Gastroesophageal sphincter (tissue), 4 donors: ENCODE measurements at regions not wholly inside any gene's neighbourhood (a gene's known extent, or its start where the extent isn't known, plus 50 kb on each side); places are given as distances from the start of the nearest gene placed in this dataset.

ENCODE experiments used
- ATAC-seq: fragments of 150-250 bp; one replicate; pipeline ENCODE4 v1.9.1; 2016; ENCODE audit warnings: mild to moderate bottlenecking, moderate library complexity
- H3K27ac ChIP-seq, 4 donors: fragments of 200-600 bp; sonication (generic) in 3 of 4; 1 replicate in 3 of 4; 2 replicates in 1 of 4; pipeline ENCODE4 v1.5.1; 2016 to 2019
- H3K27me3 ChIP-seq: fragments of 200-600 bp; sonication (generic); one replicate; pipeline ENCODE4 v1.5.1; 2019
- H3K36me3 ChIP-seq, 2 donors: fragments of 200-600 bp; sonication (generic); one replicate each; pipeline ENCODE4 v1.5.1; 2019; ENCODE audit warnings: control low read depth in 1 of 2
- H3K4me1 ChIP-seq, 3 donors: fragments of 200-600 bp; sonication (generic); 1 replicate in 2 of 3; 2 replicates in 1 of 3; pipeline ENCODE4 v1.5.1; 2016 to 2019; ENCODE audit warnings: control low read depth in 2 of 3
- H3K4me3 ChIP-seq, 2 donors: fragments of 200-600 bp; sonication (generic); one replicate each; pipeline ENCODE4 v1.5.1; 2019; ENCODE audit warnings: mild to moderate bottlenecking in 1 of 2, moderate library complexity in 1 of 2
- H3K9me3 ChIP-seq, 3 donors: fragments of 200-600 bp; sonication (generic); one replicate each; pipeline ENCODE4 v1.5.1; 2017 to 2019; ENCODE audit warnings: control low read depth in 2 of 3
- CTCF ChIP-seq, 4 experiments: fragments of 200-600 bp in 2 of 4; fragments of 450-650 bp in 2 of 4; sonication (generic) in 1 of 4; IDR thresholded peaks; one replicate each; pipeline ENCODE4 v1.5.1; 2017 to 2019; ENCODE audit warnings: antibody characterized with exemption in 4 of 4, mild to moderate bottlenecking in 2 of 4, moderate library complexity in 2 of 4
- EP300 ChIP-seq: sonication (generic); formaldehyde crosslinking; IDR thresholded peaks from one replicate; pipeline ENCODE4 v1.6.1; 2017; ENCODE audit warnings: antibody characterized with exemption, mild to moderate bottlenecking
- POLR2A ChIP-seq, 2 donors: fragments of 450-650 bp; IDR thresholded peaks; one replicate each; pipeline ENCODE4 v1.6.1; 2017; ENCODE audit warnings: antibody characterized with exemption in 2 of 2, mild to moderate bottlenecking in 2 of 2, moderate library complexity in 1 of 2
- POLR2AphosphoS5 ChIP-seq: sonication (generic); formaldehyde crosslinking; IDR thresholded peaks from one replicate; pipeline ENCODE4 v1.6.1; 2017; ENCODE audit warnings: antibody characterized with exemption
- WGBS, 2 donors: methylation state at CpG; one replicate each; pipeline ENCODE4 v1.1.5; 2018; ENCODE audit warnings: low coverage in 1 of 2; 5-methylcytosine and 5-hydroxymethylcytosine counted together

- Histone ChIP-seq H3K27ac (no peak overlapping the region), H3K36me3 (no peaks in the 10 kb centered on the region), H3K9me3 (peaks cover 0 to 7% (median 0%) of the 10 kb centered on the region in 3 donors), H3K27me3 (no peaks in the 10 kb centered on the region), H3K4me1 (no peaks in the 10 kb centered on the region), H3K4me3 (no peak overlapping the region)
- WGBS, 2 donors: 95 to 97% methylated on average over 3 of the region's 3 CpGs
- ATAC-seq: no peak
- TF ChIP-seq POLR2A (IDR thresholded peaks at IDR 0.05) (no peak), EP300 (no peak), POLR2AphosphoS5 (no peak)
These were observed 164.5 kb downstream of the LPIN1 start for GRCh38 chr2:11910971-11911370.

GRCh38 chr2:11912980-11913379 is 166.5 kb downstream of the LPIN1 start:
- Histone ChIP-seq H3K36me3 (no peaks in the 10 kb centered on the region), H3K4me1 (no peaks in the 10 kb centered on the region), H3K9me3 (no peaks in the 10 kb centered on the region), H3K27ac (no peak overlapping the region), H3K27me3 (no peaks in the 10 kb centered on the region), H3K4me3 (no peak overlapping the region)
- ATAC-seq: no peak
- 100% methylated on average over 1 of the region's 1 CpG; no CpG with 5 or more reads in 1 of the 2 donors for WGBS, 2 donors
- TF ChIP-seq CTCF (IDR thresholded peaks at IDR 0.05) (no peak), POLR2AphosphoS5 (no peak), POLR2A (IDR thresholded peaks at IDR 0.05) (no peak), EP300 (no peak)

- H3K4me1 ChIP-seq: no peaks in the 10 kb centered on the region
- no CpG with 5 or more reads among the region's 7 CpGs for WGBS, 2 donors
- no peaks in the 10 kb centered on the region for H3K27me3 ChIP-seq
- H3K4me3 ChIP-seq: no peak overlapping the region
- no peak for TF ChIP-seq POLR2AphosphoS5
- no peak for TF ChIP-seq EP300
- no peak for TF ChIP-seq CTCF (IDR thresholded peaks at IDR 0.05)
- no peak for TF ChIP-seq POLR2A (IDR thresholded peaks at IDR 0.05)
- no peaks in the 10 kb centered on the region for H3K9me3 ChIP-seq
- H3K36me3 ChIP-seq: no peaks in the 10 kb centered on the region
- ATAC-seq: no peak
- no peak overlapping the region for H3K27ac ChIP-seq
These were observed 168.0 kb downstream of the LPIN1 start for GRCh38 chr2:11914455-11914854.

GRCh38 chr2:11915650-11916049 is 169.2 kb downstream of the LPIN1 start:
- no peak for TF ChIP-seq EP300
- no peak for TF ChIP-seq CTCF (IDR thresholded peaks at IDR 0.05)
- no peak for TF ChIP-seq POLR2AphosphoS5
- no peak for TF ChIP-seq POLR2A (IDR thresholded peaks at IDR 0.05)
- Histone ChIP-seq H3K4me1 (no peaks in the 10 kb centered on the region), H3K9me3 (no peaks in the 10 kb centered on the region), H3K27ac (no peak overlapping the region), H3K36me3 (no peaks in the 10 kb centered on the region), H3K27me3 (no peaks in the 10 kb centered on the region), H3K4me3 (no peak overlapping the region)
- whole genome bisulfite sequencing, 2 donors: 82 to 98% methylated on average over 3 to 4 of the region's 4 CpGs
- ATAC-seq: no peak

- H3K9me3 ChIP-seq: no peaks in the 10 kb centered on the region
- H3K36me3 ChIP-seq: no peaks in the 10 kb centered on the region
- H3K4me3 ChIP-seq: no peak overlapping the region
- TF ChIP-seq POLR2AphosphoS5 (no peak), POLR2A (IDR thresholded peaks at IDR 0.05) (no peak), EP300 (no peak), CTCF (IDR thresholded peaks at IDR 0.05) (no peak)
- no peak for ATAC-seq
- no peak overlapping the region for H3K27ac ChIP-seq
- H3K4me1 ChIP-seq: no peaks in the 10 kb centered on the region
- no CpG with 5 or more reads among the region's 2 CpGs for WGBS, 2 donors
- no peaks in the 10 kb centered on the region for H3K27me3 ChIP-seq
These were observed 173.5 kb downstream of the LPIN1 start for GRCh38 chr2:11919953-11920352.
